SK-N-SH (cell line): ENCODE measurements at regions not wholly inside any gene's neighbourhood (a gene's known extent, or its start where the extent isn't known, plus 50 kb on each side); places are given as distances from the start of the nearest gene placed in this dataset.

Experiments
- CHD2 ChIP-seq: fragments of 150-350 bp; IDR thresholded peaks from 2 replicates; pipeline ENCODE4 v1.6.1; 2018; ENCODE audit warnings: low read length; ENCODE audit not compliant: partially characterized antibody
- CTCF ChIP-seq: fragments of 200-600 bp; sonication (generic); IDR thresholded peaks from 2 replicates; pipeline ENCODE4 v1.6.1; 2017; ENCODE audit warnings: antibody characterized with exemption, mild to moderate bottlenecking, moderate library complexity
- ELF1 ChIP-seq: IDR thresholded peaks from 2 replicates; pipeline ENCODE4 v1.4.0; 2012
- EP300 ChIP-seq, 2 experiments: IDR thresholded peaks; 2 replicates each; pipeline versions ENCODE4 v1.4.0 to v1.6.1; 2012; ENCODE audit warnings: borderline replicate concordance in 1 of 2, low read depth in 1 of 2, low read length in 1 of 2
- FOXJ3 ChIP-seq: sonication (generic); formaldehyde crosslinking; IDR thresholded peaks from 2 replicates; pipeline ENCODE4 v1.5.1; 2020; ENCODE audit warnings: mild to moderate bottlenecking, missing genetic modification reagents
- MAX ChIP-seq: IDR thresholded peaks from 2 replicates; pipeline ENCODE4 v1.4.0; 2012; ENCODE audit warnings: low read depth
- MXI1 ChIP-seq: IDR thresholded peaks from 2 replicates; pipeline ENCODE4 v1.6.1; 2012; ENCODE audit warnings: mild to moderate bottlenecking, low read depth, low read length, improper control_type of control experiment
- NRF1 ChIP-seq: IDR thresholded peaks from 2 replicates; pipeline ENCODE4 v1.6.1; 2012; ENCODE audit warnings: low read depth, mild to moderate bottlenecking, low read length
- RFX5 ChIP-seq: IDR thresholded peaks from 2 replicates; pipeline ENCODE4 v1.6.1; 2012; ENCODE audit warnings: mild to moderate bottlenecking, improper control_type of control experiment, low read length
- YY1 ChIP-seq: IDR thresholded peaks from 2 replicates; pipeline ENCODE4 v1.4.0; 2012; ENCODE audit warnings: low read depth, mild to moderate bottlenecking

GRCh38 chr2:236449167-236449761, 120.4 kb upstream of the ACKR3 start:
- no peak for TF ChIP-seq RFX5
- TF ChIP-seq MAX: no peak
- TF ChIP-seq CTCF: no peak
- TF ChIP-seq ELF1: no peak
- no peak for TF ChIP-seq YY1
- TF ChIP-seq FOXJ3 (CRISPR knock-in tag): no peak
- no peak for TF ChIP-seq MXI1
- TF ChIP-seq EP300 (IDR thresholded peaks at IDR 0.05; ENCODE audit: borderline replicate concordance in 1 of 2, low read depth in 1 of 2, low read length in 1 of 2): no peak
- TF ChIP-seq CHD2: no peak
- no peak for TF ChIP-seq NRF1
